Activated naive CD8-positive, alpha-beta T cell treated with anti-CD3 and anti-CD28 coated beads, Interleukin-2, amount 50 U/mL, for 24 hours (primary cell): ENCODE measurements at regions not wholly inside any gene's neighbourhood (a gene's known extent, or its start where the extent isn't known, plus 50 kb on each side); places are given as distances from the start of the nearest gene placed in this dataset.

Experiments used
- ATAC-seq: fragments of 150-1000 bp; cut with Tn5 transposase; one replicate; pipeline ENCODE4 v1.10.0; 2021
- DNase-seq: peaks from one replicate; pipeline ENCODE4 v3.0.0; 2021
- H3K27ac Mint-ChIP-seq: one replicate; pipeline ENCODE4 v1.8.0; 2021; ENCODE audit warnings: mild to moderate bottlenecking, mixed read lengths
- H3K27me3 Mint-ChIP-seq: one replicate; pipeline ENCODE4 v1.8.0; 2021; ENCODE audit warnings: mixed read lengths
- H3K36me3 Mint-ChIP-seq: one replicate; pipeline ENCODE4 v1.8.0; 2021; ENCODE audit warnings: low read depth, mixed read lengths
- H3K4me1 Mint-ChIP-seq: one replicate; pipeline ENCODE4 v1.8.0; 2021; ENCODE audit warnings: mixed read lengths
- H3K4me3 Mint-ChIP-seq: one replicate; pipeline ENCODE4 v1.8.0; 2021; ENCODE audit warnings: mild to moderate bottlenecking, moderate library complexity, mixed read lengths
- H3K9me3 Mint-ChIP-seq: one replicate; pipeline ENCODE4 v1.8.0; 2021; ENCODE audit warnings: mixed read lengths

DNA sequence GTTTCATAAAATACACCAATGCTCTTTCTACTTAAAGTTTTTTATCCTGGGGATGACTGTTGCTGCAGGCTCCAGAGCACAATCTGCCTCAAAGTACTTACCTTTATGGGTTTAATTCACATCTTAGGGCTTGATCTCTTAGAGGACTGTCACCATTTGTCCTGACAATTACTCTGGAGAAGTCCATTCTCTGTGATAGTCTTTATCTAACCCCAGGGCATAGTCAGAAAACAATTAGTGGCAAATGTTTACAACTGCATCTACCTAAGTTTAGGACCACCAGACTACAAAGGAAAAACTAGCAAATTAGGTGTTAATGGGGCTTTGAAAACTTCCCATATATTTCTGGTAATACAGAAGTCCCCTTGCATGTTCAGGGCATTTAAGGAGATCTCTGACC, 973.5 kb downstream of the JRKL start:
- Mint-ChIP-seq H3K36me3 (no peaks in the 10 kb centered on the region), H3K9me3 (peaks cover 8% of the 10 kb centered on the region), H3K27ac (no peak overlapping the region), H3K4me3 (no peak overlapping the region), H3K4me1 (no peaks in the 10 kb centered on the region), H3K27me3 (no peaks in the 10 kb centered on the region)
- no peak for DNase-seq
- no peak for ATAC-seq

DNA sequence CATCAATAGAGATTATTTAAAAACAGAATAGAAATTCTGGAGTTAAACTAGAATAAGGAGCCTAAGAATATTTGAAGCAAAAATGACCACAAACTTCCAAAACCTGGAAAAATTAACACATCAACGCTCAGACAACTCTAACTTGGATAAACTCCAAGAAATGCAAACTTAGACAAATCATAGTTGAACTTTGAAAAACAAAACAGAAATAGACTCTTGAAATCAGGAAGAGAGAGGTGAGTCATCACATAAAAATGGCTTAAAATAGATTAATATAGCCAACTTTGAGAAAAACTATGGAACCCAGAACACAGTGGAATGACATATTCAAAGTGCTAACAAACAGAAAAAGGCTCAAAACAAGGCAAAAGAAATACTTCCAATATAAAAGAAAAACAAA, 974.2 kb downstream of the JRKL start:
- Mint-ChIP-seq H3K27ac (no peak overlapping the region), H3K27me3 (no peaks in the 10 kb centered on the region), H3K9me3 (peaks cover 13% of the 10 kb centered on the region), H3K4me1 (no peaks in the 10 kb centered on the region), H3K36me3 (no peaks in the 10 kb centered on the region), H3K4me3 (no peak overlapping the region)
- ATAC-seq (no peak), DNase-seq (no peak)

DNA sequence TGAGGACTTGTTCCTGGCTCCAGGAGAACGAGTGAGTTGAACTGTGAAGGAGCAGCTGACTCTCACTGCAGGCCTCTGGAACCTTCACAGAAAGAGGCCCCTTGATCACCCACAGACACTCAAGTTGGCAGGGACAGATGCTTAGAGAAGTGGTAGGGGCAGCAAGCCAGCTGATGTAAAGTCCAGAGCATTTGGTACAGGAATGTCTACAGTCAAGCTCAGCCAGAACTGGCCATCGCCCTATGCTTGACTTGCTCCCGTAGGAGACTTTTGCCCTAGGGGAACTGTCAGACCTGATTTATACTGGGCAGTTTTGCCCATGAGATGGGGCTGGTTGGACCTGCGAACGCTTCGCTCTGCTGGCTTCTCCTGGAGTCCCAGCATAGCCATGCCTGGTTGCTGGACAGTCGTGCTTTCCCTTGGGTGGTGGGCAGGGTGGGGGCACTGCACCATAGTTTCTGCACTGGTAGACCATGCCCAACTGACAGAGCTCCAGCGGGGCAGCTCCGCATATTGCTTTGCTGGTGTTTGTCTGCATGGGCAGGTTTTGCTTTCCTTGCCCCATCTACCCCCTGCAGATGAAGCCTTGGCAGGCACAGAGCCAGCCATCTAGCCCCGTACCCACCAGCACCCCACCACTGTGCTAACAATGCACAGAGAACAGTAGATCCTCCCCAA, 977.7 kb downstream of the JRKL start:
- Mint-ChIP-seq H3K36me3 (no peaks in the 10 kb centered on the region), H3K9me3 (peaks cover 24% of the 10 kb centered on the region), H3K4me1 (no peaks in the 10 kb centered on the region), H3K27me3 (no peaks in the 10 kb centered on the region), H3K4me3 (no peak overlapping the region), H3K27ac (no peak overlapping the region)
- ATAC-seq (no peak), DNase-seq (no peak)

DNA sequence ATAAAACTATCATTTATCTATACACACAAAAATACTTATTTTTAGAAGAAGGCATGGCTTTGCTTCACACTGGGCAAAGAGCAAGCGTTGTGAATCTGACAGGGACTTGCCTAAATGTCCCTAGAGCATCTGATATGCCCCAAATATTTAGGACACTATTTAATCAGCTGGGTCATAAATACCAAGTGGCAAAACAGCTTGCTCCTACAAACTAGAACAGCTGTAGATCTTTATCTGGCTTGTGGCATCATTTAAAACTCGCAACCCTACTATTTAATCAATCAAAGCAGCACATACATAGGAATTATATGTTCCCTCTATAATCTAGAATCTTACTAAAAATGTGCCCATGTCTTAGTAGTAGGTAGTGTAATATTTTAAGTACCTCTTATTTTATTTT, 999.5 kb downstream of the JRKL start:
- no peaks in the 10 kb centered on the region for H3K4me1 Mint-ChIP-seq
- no peaks in the 10 kb centered on the region for H3K36me3 Mint-ChIP-seq

DNA sequence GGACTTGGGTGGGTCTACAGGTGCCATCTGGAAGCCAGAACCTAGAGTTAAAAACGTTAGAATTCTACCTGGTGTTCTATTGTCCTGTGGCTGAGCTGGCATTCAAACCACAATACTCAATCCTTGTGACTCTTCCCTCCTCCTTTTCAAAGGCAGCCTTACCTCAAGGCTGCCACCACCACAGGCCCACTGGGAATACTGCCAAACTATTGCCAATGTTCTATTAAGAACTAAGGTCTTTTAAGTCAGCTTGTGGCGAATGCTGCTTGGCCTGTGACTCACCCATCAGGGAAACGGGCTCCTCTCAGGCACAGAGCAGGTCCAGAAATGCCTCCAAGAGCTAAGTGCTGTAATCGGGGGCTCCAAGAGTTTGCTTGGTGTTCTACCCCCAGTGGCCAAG, 1008.4 kb downstream of the JRKL start:
- no peaks in the 10 kb centered on the region for H3K27me3 Mint-ChIP-seq
- H3K9me3 Mint-ChIP-seq: peaks cover 25% of the 10 kb centered on the region
- DNase-seq: no peak
- no peaks in the 10 kb centered on the region for H3K36me3 Mint-ChIP-seq
- no peaks in the 10 kb centered on the region for H3K4me1 Mint-ChIP-seq
- no peak for ATAC-seq
- H3K27ac Mint-ChIP-seq: no peak overlapping the region
- no peak overlapping the region for H3K4me3 Mint-ChIP-seq

More for the DNA sequence above, 999.5 kb downstream of the JRKL start:
- Mint-ChIP-seq H3K27me3 (no peaks in the 10 kb centered on the region), H3K27ac (no peak overlapping the region), H3K9me3 (peaks cover 33% of the 10 kb centered on the region), H3K4me3 (no peak overlapping the region)
- DNase-seq (no peak), ATAC-seq (no peak)

DNA sequence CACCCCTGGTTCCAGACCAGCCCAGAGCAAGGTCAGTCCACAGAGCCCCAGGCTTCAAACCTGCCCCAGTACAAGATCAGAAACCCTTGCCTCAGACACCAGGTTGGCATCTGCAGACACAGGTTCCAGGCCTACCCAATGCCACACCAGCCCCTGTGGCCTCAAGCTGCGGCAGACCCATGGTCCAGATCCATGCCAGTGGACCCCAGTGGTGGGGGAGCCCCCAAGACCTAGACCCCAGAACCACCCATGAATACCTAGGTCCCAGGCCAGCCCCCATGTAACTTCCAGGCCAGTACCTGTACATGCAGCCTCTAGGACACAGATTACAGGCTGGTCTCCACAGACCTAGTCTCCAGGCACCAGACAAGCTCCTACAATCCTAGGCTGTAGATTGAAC, 1019.3 kb downstream of the JRKL start:
- Mint-ChIP-seq H3K36me3 (no peaks in the 10 kb centered on the region), H3K4me3 (no peak overlapping the region), H3K27ac (no peak overlapping the region), H3K9me3 (peaks cover 25% of the 10 kb centered on the region), H3K4me1 (no peaks in the 10 kb centered on the region), H3K27me3 (no peaks in the 10 kb centered on the region)
- DNase-seq: no peak
- no peak for ATAC-seq

DNA sequence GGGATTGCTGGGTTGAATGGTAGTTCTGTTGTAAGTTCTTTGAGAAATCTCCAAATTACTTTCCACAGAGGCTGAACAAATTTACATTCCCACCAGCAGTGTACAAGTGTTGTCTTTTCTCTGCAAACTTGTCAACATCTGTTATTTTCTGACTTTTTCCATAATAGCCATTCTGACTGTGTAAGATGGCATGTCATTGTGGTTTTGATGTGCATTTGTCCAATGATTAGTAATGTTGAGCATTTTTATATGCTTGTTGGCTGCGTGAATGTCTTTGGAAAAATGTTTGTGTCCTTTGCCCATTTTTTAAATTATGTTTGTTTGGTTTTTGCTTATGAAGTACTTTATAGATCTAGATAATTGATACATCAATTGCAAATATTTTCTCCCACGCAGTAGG, 1025.0 kb downstream of the JRKL start:
- no peak for ATAC-seq
- Mint-ChIP-seq H3K36me3 (no peaks in the 10 kb centered on the region), H3K9me3 (peaks cover 16% of the 10 kb centered on the region), H3K27ac (no peak overlapping the region), H3K4me1 (no peaks in the 10 kb centered on the region), H3K27me3 (no peaks in the 10 kb centered on the region), H3K4me3 (no peak overlapping the region)
- no peak for DNase-seq

DNA sequence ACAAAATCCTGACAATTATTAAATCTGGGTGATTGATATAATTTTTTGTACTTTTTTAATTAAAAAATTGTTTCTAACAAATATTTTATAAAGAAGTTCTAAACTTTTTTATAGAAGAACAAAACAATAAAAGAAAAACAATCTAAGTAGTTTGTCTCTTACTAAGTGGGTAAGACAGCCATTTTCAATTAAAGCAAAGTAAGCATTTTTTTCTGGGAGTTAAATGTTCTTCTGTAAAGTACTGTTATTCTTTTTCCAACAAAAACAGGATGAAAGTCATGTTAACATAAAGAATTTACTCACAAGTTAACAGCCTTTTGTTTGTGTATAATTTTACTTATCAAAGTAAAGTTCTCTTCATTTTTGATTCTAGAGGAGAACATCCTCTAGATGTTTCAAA, 1029.9 kb downstream of the JRKL start:
- DNase-seq: no peak
- no peak for ATAC-seq
- H3K9me3 Mint-ChIP-seq: peaks cover 12% of the 10 kb centered on the region
- H3K27me3 Mint-ChIP-seq: no peaks in the 10 kb centered on the region
- no peak overlapping the region for H3K4me3 Mint-ChIP-seq
- no peaks in the 10 kb centered on the region for H3K4me1 Mint-ChIP-seq
- H3K36me3 Mint-ChIP-seq: no peaks in the 10 kb centered on the region
- H3K27ac Mint-ChIP-seq: no peak overlapping the region

DNA sequence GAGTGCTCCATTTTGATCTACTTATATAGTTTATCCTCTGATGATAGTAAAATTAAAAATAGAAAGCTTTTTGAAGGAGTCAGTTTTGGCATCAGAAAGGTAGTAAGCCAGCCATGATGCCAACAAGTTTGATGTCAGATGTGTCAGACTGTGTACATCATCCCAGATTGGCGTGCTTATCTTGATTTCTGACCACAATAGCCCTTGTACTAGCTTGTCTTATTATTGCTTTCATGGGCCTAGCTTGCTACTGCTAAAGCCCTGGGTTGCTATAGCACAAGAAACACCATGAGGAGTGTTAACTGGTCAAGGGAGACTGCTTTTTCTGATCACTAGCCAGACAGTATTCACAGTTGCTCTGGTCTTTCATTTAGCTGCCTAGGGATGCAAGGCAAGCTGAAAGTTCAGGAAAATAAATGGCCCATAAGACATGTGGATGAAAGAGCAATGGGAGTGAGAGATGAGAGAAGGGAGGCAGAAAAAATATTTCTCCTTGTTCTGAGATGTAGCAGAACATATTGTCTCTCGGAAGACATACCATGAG, 1038.5 kb downstream of the JRKL start:
- ATAC-seq: no peak
- Mint-ChIP-seq H3K36me3 (no peaks in the 10 kb centered on the region), H3K27me3 (no peaks in the 10 kb centered on the region), H3K4me1 (no peaks in the 10 kb centered on the region), H3K9me3 (peaks cover 16% of the 10 kb centered on the region), H3K4me3 (no peak overlapping the region), H3K27ac (no peak overlapping the region)
- no peak for DNase-seq

DNA sequence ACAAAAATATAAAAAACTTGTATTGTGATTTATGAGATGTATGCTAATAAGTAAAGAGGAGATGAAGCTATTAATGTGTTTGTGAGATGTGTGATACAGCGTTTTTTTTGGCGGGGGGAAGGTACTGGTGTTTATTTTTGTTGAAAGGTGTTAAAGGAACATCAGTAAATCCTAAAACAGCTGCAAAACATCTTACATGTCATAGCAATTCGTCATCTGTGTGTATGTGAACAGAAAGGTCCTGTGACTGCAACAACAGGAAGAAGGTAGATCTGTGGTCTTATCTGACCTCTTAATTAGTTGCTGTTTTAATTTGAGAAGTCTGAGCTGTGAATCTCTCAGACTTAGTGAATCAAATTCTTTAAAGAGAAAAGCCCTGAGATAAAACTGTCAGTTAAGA, 1041.1 kb downstream of the JRKL start:
- ATAC-seq: no peak
- Mint-ChIP-seq H3K4me1 (no peaks in the 10 kb centered on the region), H3K27me3 (no peaks in the 10 kb centered on the region), H3K36me3 (no peaks in the 10 kb centered on the region), H3K4me3 (no peak overlapping the region), H3K27ac (no peak overlapping the region), H3K9me3 (peaks cover 9% of the 10 kb centered on the region)
- DNase-seq: no peak

DNA sequence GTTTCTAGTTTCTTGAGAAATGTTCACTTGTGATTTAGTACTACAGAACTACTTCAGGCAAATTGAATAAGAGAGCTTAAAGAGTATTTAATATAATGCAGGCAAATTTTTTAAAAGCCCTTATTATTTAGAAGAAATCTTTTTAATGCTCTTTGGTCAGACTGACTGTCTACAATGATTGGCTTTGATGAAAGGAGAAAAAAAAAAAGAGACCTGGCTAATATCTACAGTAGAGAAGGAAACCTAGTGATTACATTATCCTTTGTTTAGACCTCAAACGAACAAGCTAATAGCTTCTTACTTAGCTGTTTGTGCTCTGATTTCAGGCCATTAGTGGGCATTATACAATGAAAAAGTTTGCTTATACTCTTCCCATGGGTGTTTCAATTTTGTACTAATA, 1043.1 kb downstream of the JRKL start:
- Mint-ChIP-seq H3K4me1 (no peaks in the 10 kb centered on the region), H3K9me3 (peaks cover 9% of the 10 kb centered on the region), H3K27ac (no peak overlapping the region), H3K27me3 (no peaks in the 10 kb centered on the region), H3K36me3 (no peaks in the 10 kb centered on the region), H3K4me3 (no peak overlapping the region)
- no peak for ATAC-seq
- DNase-seq: no peak

DNA sequence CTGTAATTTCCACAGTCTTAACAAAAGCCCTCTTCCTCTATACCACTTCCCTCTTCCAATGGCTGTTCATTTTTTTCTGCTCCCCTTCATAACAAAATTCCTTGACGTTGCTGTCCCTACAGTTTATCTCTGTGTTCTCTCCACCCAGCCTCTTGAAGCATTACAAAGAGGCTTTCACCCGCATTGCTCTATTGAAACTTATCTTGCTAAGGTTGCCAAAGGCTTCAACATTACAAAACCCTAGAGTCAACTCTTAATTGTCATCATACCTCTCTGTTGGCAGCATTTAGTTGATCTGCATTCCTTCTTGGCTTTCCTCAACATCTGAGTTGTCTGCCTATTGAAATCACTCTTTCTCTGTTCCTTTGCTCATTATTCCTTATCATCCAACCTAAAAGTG, 1055.7 kb downstream of the JRKL start:
- H3K36me3 Mint-ChIP-seq: no peaks in the 10 kb centered on the region
- no peak for ATAC-seq
- no peak for DNase-seq
- H3K4me1 Mint-ChIP-seq: no peaks in the 10 kb centered on the region
- no peak overlapping the region for H3K4me3 Mint-ChIP-seq
- peaks cover 20% of the 10 kb centered on the region for H3K9me3 Mint-ChIP-seq
- no peak overlapping the region for H3K27ac Mint-ChIP-seq
- H3K27me3 Mint-ChIP-seq: no peaks in the 10 kb centered on the region

DNA sequence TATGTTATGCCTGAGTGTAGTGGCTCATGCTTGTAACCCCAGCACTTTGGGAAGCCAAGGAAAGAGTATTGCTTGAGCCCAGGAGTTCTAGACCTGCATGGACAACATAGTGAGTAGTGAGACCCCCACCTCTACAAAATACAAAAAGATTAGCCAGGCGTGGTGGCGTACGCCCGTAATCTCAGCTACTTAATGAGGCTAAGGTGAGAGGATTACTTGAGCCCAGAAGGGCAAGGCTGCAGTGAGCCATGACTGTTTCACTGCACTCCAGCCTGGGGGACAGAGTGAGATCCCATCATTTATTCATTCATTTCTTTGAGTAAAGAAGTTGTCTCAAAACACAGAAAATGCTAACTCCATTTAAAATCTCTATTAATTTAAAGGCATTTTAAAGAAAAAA, 1061.6 kb downstream of the JRKL start:
- Mint-ChIP-seq H3K9me3 (peaks cover 10% of the 10 kb centered on the region), H3K36me3 (no peaks in the 10 kb centered on the region), H3K27me3 (no peaks in the 10 kb centered on the region), H3K4me1 (no peaks in the 10 kb centered on the region), H3K27ac (no peak overlapping the region), H3K4me3 (no peak overlapping the region)
- DNase-seq: no peak
- no peak for ATAC-seq

DNA sequence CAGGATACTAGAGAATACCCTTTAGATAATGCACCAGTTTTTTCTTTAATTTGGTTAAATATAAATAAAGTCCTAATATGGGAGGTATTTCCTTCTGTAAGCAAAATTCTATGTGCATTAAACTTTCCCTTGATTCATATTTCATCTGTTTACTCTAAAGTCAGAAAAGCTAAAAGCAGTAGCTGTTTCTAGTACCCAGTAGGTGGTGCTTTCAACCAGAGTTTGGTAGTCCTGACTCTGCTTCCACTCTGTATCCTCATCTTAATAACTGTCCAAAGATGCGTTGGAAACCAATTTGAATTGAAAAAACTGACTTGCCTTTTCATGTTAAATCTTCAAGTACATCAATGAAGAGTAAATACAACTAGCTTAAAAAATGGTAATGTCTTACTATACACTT, 1065.2 kb downstream of the JRKL start:
- H3K9me3 Mint-ChIP-seq: peaks cover 8% of the 10 kb centered on the region
- H3K36me3 Mint-ChIP-seq: no peaks in the 10 kb centered on the region
- no peaks in the 10 kb centered on the region for H3K27me3 Mint-ChIP-seq
- DNase-seq (no peak), ATAC-seq (no peak)
- H3K4me1 Mint-ChIP-seq: no peaks in the 10 kb centered on the region
- no peak overlapping the region for H3K4me3 Mint-ChIP-seq
- no peak overlapping the region for H3K27ac Mint-ChIP-seq

DNA sequence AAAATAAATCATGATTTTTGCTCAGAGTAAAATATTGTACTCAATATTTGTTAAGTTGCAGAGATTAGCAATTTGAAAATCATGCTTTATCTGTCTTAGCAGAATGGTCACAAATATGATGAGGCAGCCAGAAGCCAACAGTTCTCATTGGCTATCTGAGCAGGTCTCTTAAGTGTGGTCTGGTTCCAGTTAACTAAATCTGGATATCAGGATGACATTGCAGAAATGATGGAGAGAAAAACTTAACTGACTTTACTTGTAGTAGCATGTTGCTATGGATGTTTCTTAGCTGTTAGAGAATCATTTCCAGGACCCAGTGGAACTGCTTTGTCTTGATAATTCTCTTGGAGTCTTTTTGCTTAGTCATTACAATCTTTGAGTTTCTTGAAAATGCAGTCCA, 1070.3 kb downstream of the JRKL start:
- Mint-ChIP-seq H3K4me3 (no peak overlapping the region), H3K27ac (no peak overlapping the region), H3K4me1 (no peaks in the 10 kb centered on the region), H3K9me3 (peaks cover 19% of the 10 kb centered on the region), H3K36me3 (no peaks in the 10 kb centered on the region), H3K27me3 (no peaks in the 10 kb centered on the region)
- DNase-seq: no peak
- ATAC-seq: no peak
